ENCODE measurements at regions not wholly inside any gene's neighbourhood (a gene's known extent, or its start where the extent isn't known, plus 50 kb on each side); places are given as distances from the start of the nearest gene placed in this dataset.
A peak's percentile ranks its signal among the peaks of the same experiment; 100 is the strongest.
"Not testable (repeated sequence)": the region's sequence is repeated elsewhere in the genome, so short reads cannot be mapped to it uniquely, and the experiment has no call there.

GRCh38 chr2:187034434-187034833 is 185.5 kb upstream of the ZSWIM2 start:
- no peaks in the 10 kb centered on the region for H3K9me3 ChIP-seq (ENCODE audit: control insufficient read depth in 2 of 2, low read length in 2 of 2)
- H3K4me1 ChIP-seq (ENCODE audit: control insufficient read depth, insufficient read depth, low read length), result no peaks in the 10 kb centered on the region
- no peaks in the 10 kb centered on the region for H3K27me3 ChIP-seq (ENCODE audit: control insufficient read depth in 1 of 2, insufficient read depth in 2 of 2, low read length in 2 of 2)
- H3K27ac ChIP-seq (ENCODE audit: low read length), result no peak overlapping the region
- H3K36me3 ChIP-seq (ENCODE audit: control insufficient read depth in 2 of 2, insufficient read depth in 2 of 2, low read length in 2 of 2), result no peaks in the 10 kb centered on the region
- no peak overlapping the region for H3K9ac ChIP-seq (ENCODE audit: low read length in 2 of 2)
- H3K4me3 ChIP-seq (ENCODE audit: low read length in 2 of 2), result no peak overlapping the region

- H3K4me1 ChIP-seq (ENCODE audit: control insufficient read depth, insufficient read depth, low read length), result no peaks in the 10 kb centered on the region
- H3K27ac ChIP-seq (ENCODE audit: low read length), result no peak overlapping the region
- peaks cover 0 to 5% of the 10 kb centered on the region in 2 donors for H3K9me3 ChIP-seq (ENCODE audit: control insufficient read depth in 2 of 2, low read length in 2 of 2)
- H3K9ac ChIP-seq (ENCODE audit: low read length in 2 of 2), result no peak overlapping the region
- H3K27me3 ChIP-seq (ENCODE audit: control insufficient read depth in 1 of 2, insufficient read depth in 2 of 2, low read length in 2 of 2), result no peaks in the 10 kb centered on the region
- no peak overlapping the region for H3K4me3 ChIP-seq (ENCODE audit: low read length in 2 of 2)
- no peaks in the 10 kb centered on the region for H3K36me3 ChIP-seq (ENCODE audit: control insufficient read depth in 2 of 2, insufficient read depth in 2 of 2, low read length in 2 of 2)
These were observed 175.8 kb upstream of the ZSWIM2 start for GRCh38 chr2:187024739-187025138.

GRCh38 chr2:187023996-187024395 is 175.0 kb upstream of the ZSWIM2 start:
- H3K4me1 ChIP-seq (ENCODE audit: control insufficient read depth, insufficient read depth, low read length); H3K9ac ChIP-seq (ENCODE audit: low read length in 2 of 2); H3K27ac ChIP-seq (ENCODE audit: low read length); H3K4me3 ChIP-seq (ENCODE audit: low read length in 2 of 2); H3K9me3 ChIP-seq (ENCODE audit: control insufficient read depth in 2 of 2, low read length in 2 of 2); H3K36me3 ChIP-seq (ENCODE audit: control insufficient read depth in 2 of 2, insufficient read depth in 2 of 2, low read length in 2 of 2); H3K27me3 ChIP-seq (ENCODE audit: control insufficient read depth in 1 of 2, insufficient read depth in 2 of 2, low read length in 2 of 2): not testable (repeated sequence)

GRCh38 chr2:187017438-187017837 is 168.5 kb upstream of the ZSWIM2 start:
- no peaks in the 10 kb centered on the region for H3K36me3 ChIP-seq (ENCODE audit: control insufficient read depth in 2 of 2, insufficient read depth in 2 of 2, low read length in 2 of 2)
- H3K27ac ChIP-seq (ENCODE audit: low read length), result no peak overlapping the region
- no peaks in the 10 kb centered on the region for H3K4me1 ChIP-seq (ENCODE audit: control insufficient read depth, insufficient read depth, low read length)
- H3K27me3 ChIP-seq (ENCODE audit: control insufficient read depth in 1 of 2, insufficient read depth in 2 of 2, low read length in 2 of 2), result no peaks in the 10 kb centered on the region
- H3K9ac ChIP-seq (ENCODE audit: low read length in 2 of 2), result no peak overlapping the region
- no peak overlapping the region for H3K4me3 ChIP-seq (ENCODE audit: low read length in 2 of 2)
- H3K9me3 ChIP-seq (ENCODE audit: control insufficient read depth in 2 of 2, low read length in 2 of 2), result no peaks in the 10 kb centered on the region

- no peaks in the 10 kb centered on the region for H3K4me1 ChIP-seq (ENCODE audit: control insufficient read depth, insufficient read depth, low read length)
- H3K9me3 ChIP-seq (ENCODE audit: control insufficient read depth in 2 of 2, low read length in 2 of 2), result no peaks in the 10 kb centered on the region
- H3K9ac ChIP-seq (ENCODE audit: low read length in 2 of 2), result no peak overlapping the region
- H3K27me3 ChIP-seq (ENCODE audit: control insufficient read depth in 1 of 2, insufficient read depth in 2 of 2, low read length in 2 of 2), result no peaks in the 10 kb centered on the region
- H3K36me3 ChIP-seq (ENCODE audit: control insufficient read depth in 2 of 2, insufficient read depth in 2 of 2, low read length in 2 of 2), result no peaks in the 10 kb centered on the region
- H3K27ac ChIP-seq (ENCODE audit: low read length), result no peak overlapping the region
- H3K4me3 ChIP-seq (ENCODE audit: low read length in 2 of 2), result no peak overlapping the region
These were observed 164.1 kb upstream of the ZSWIM2 start for GRCh38 chr2:187013058-187013457.

GRCh38 chr2:187011206-187011832 is 162.3 kb upstream of the ZSWIM2 start:
- no peak overlapping the region for H3K9ac ChIP-seq (ENCODE audit: low read length in 2 of 2)
- H3K9me3 ChIP-seq (ENCODE audit: control insufficient read depth in 2 of 2, low read length in 2 of 2), result no peaks in the 10 kb centered on the region
- no peak overlapping the region for H3K27ac ChIP-seq (ENCODE audit: low read length)
- H3K4me3 ChIP-seq (ENCODE audit: low read length in 2 of 2), result no peak overlapping the region
- no peaks in the 10 kb centered on the region for H3K27me3 ChIP-seq (ENCODE audit: control insufficient read depth in 1 of 2, insufficient read depth in 2 of 2, low read length in 2 of 2)
- H3K36me3 ChIP-seq (ENCODE audit: control insufficient read depth in 2 of 2, insufficient read depth in 2 of 2, low read length in 2 of 2), result no peaks in the 10 kb centered on the region
- H3K4me1 ChIP-seq (ENCODE audit: control insufficient read depth, insufficient read depth, low read length), result no peaks in the 10 kb centered on the region

GRCh38 chr2:187009483-187010239 is 160.7 kb upstream of the ZSWIM2 start:
- H3K27me3 ChIP-seq (ENCODE audit: control insufficient read depth in 1 of 2, insufficient read depth in 2 of 2, low read length in 2 of 2), result no peaks in the 10 kb centered on the region
- H3K9ac ChIP-seq (ENCODE audit: low read length in 2 of 2), result no peak overlapping the region
- H3K9me3 ChIP-seq (ENCODE audit: control insufficient read depth in 2 of 2, low read length in 2 of 2), result no peaks in the 10 kb centered on the region
- H3K4me3 ChIP-seq (ENCODE audit: low read length in 2 of 2), result no peak overlapping the region
- H3K27ac ChIP-seq (ENCODE audit: low read length), result no peak overlapping the region
- H3K4me1 ChIP-seq (ENCODE audit: control insufficient read depth, insufficient read depth, low read length), result no peaks in the 10 kb centered on the region
- no peaks in the 10 kb centered on the region for H3K36me3 ChIP-seq (ENCODE audit: control insufficient read depth in 2 of 2, insufficient read depth in 2 of 2, low read length in 2 of 2)

GRCh38 chr2:187008111-187008510 is 159.1 kb upstream of the ZSWIM2 start:
- Histone ChIP-seq H3K36me3 (ENCODE audit: control insufficient read depth in 2 of 2, insufficient read depth in 2 of 2, low read length in 2 of 2) (no peaks in the 10 kb centered on the region), H3K27me3 (ENCODE audit: control insufficient read depth in 1 of 2, insufficient read depth in 2 of 2, low read length in 2 of 2) (no peaks in the 10 kb centered on the region), H3K4me1 (ENCODE audit: control insufficient read depth, insufficient read depth, low read length) (no peaks in the 10 kb centered on the region), H3K9ac (ENCODE audit: low read length in 2 of 2) (no peak overlapping the region), H3K4me3 (ENCODE audit: low read length in 2 of 2) (no peak overlapping the region), H3K27ac (ENCODE audit: low read length) (no peak overlapping the region), H3K9me3 (ENCODE audit: control insufficient read depth in 2 of 2, low read length in 2 of 2) (no peaks in the 10 kb centered on the region)

GRCh38 chr2:187003611-187004010 is 154.6 kb upstream of the ZSWIM2 start:
- no peaks in the 10 kb centered on the region for H3K4me1 ChIP-seq (ENCODE audit: control insufficient read depth, insufficient read depth, low read length)
- no peak overlapping the region for H3K27ac ChIP-seq (ENCODE audit: low read length)
- H3K4me3 ChIP-seq (ENCODE audit: low read length in 2 of 2), result peak overlapping the region; percentile 10 to 49
- no peaks in the 10 kb centered on the region for H3K27me3 ChIP-seq (ENCODE audit: control insufficient read depth in 1 of 2, insufficient read depth in 2 of 2, low read length in 2 of 2)
- H3K9ac ChIP-seq (ENCODE audit: low read length in 2 of 2), result peak overlapping the region in 1 of 2 donors; percentile 13
- H3K9me3 ChIP-seq (ENCODE audit: control insufficient read depth in 2 of 2, low read length in 2 of 2), result peaks cover 0 to 4% of the 10 kb centered on the region in 2 donors
- no peaks in the 10 kb centered on the region for H3K36me3 ChIP-seq (ENCODE audit: control insufficient read depth in 2 of 2, insufficient read depth in 2 of 2, low read length in 2 of 2)

GRCh38 chr2:187003038-187003554 is 154.1 kb upstream of the ZSWIM2 start:
- Histone ChIP-seq H3K36me3 (ENCODE audit: control insufficient read depth in 2 of 2, insufficient read depth in 2 of 2, low read length in 2 of 2) (no peaks in the 10 kb centered on the region), H3K4me1 (ENCODE audit: control insufficient read depth, insufficient read depth, low read length) (no peaks in the 10 kb centered on the region), H3K27me3 (ENCODE audit: control insufficient read depth in 1 of 2, insufficient read depth in 2 of 2, low read length in 2 of 2) (no peaks in the 10 kb centered on the region), H3K9ac (ENCODE audit: low read length in 2 of 2) (peak overlapping the region in 1 of 2 donors; percentile 13), H3K27ac (ENCODE audit: low read length) (no peak overlapping the region), H3K9me3 (ENCODE audit: control insufficient read depth in 2 of 2, low read length in 2 of 2) (peaks cover 0 to 4% of the 10 kb centered on the region in 2 donors), H3K4me3 (ENCODE audit: low read length in 2 of 2) (peak overlapping the region; percentile 10 to 49)

- Histone ChIP-seq H3K4me1 (ENCODE audit: control insufficient read depth, insufficient read depth, low read length) (no peaks in the 10 kb centered on the region), H3K36me3 (ENCODE audit: control insufficient read depth in 2 of 2, insufficient read depth in 2 of 2, low read length in 2 of 2) (no peaks in the 10 kb centered on the region), H3K27ac (ENCODE audit: low read length) (no peak overlapping the region), H3K4me3 (ENCODE audit: low read length in 2 of 2) (no peak overlapping the region), H3K9me3 (ENCODE audit: control insufficient read depth in 2 of 2, low read length in 2 of 2) (peaks cover 0 to 4% of the 10 kb centered on the region in 2 donors), H3K27me3 (ENCODE audit: control insufficient read depth in 1 of 2, insufficient read depth in 2 of 2, low read length in 2 of 2) (no peaks in the 10 kb centered on the region), H3K9ac (ENCODE audit: low read length in 2 of 2) (no peak overlapping the region)
These were observed 153.3 kb upstream of the ZSWIM2 start for GRCh38 chr2:187002242-187002641.
